ENCODE measurements at regions not wholly inside any gene's neighbourhood (a gene's known extent, or its start where the extent isn't known, plus 50 kb on each side); places are given as distances from the start of the nearest gene placed in this dataset.

DNA sequence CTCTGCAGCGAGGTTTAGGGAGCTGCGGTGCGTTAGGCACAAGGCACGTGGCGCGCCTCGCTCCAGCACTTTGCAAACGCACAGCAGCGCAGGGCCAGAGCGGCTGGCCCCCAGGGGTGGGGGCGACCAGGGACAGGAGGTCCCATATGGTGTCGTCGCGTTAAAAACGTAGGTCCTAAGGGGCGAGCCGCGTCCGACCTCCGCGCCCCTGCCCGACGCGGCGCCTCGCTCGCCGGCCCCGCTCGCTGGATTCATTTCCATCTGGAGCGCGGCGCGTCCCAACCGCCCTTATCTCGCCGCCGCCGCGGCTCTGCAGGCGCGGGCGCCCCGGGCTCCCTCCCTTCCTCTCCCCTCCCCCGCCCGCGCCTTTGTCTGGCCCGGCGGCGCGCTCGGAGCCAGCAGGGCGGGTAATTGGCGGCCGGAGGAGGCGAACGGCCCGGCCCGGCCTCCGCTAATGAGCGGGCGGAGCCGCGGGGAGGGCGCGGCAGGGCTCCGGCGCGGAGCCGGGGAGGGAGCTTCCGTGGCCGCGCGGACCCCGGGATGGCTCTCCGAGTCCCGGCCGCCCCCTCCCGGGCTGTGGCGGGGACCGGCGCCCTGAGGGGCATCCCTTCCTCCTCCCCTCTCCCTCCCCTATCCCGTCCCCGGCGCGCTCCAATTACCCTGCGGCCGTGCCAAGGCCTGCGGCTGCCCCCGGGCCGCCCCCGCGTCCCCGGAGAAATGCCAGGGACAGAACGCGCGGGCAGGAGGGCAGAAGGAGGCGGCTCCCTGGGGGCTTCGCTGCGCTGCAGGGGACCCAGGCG, 409.0 kb downstream of the BCOR start:
- TF ChIP-seq TAF1 (conservative IDR thresholded peaks at IDR 0.05): no peak
- TF ChIP-seq HNF4A (conservative IDR thresholded peaks at IDR 0.05): no peak
- TF ChIP-seq, protein P1, sequence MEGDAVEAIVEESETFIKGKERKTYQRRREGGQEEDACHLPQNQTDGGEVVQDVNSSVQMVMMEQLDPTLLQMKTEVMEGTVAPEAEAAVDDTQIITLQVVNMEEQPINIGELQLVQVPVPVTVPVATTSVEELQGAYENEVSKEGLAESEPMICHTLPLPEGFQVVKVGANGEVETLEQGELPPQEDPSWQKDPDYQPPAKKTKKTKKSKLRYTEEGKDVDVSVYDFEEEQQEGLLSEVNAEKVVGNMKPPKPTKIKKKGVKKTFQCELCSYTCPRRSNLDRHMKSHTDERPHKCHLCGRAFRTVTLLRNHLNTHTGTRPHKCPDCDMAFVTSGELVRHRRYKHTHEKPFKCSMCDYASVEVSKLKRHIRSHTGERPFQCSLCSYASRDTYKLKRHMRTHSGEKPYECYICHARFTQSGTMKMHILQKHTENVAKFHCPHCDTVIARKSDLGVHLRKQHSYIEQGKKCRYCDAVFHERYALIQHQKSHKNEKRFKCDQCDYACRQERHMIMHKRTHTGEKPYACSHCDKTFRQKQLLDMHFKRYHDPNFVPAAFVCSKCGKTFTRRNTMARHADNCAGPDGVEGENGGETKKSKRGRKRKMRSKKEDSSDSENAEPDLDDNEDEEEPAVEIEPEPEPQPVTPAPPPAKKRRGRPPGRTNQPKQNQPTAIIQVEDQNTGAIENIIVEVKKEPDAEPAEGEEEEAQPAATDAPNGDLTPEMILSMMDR (IDR thresholded peaks at IDR 0.05; ENCODE audit: low read depth, low read length, missing input control): no peak
- TF ChIP-seq, protein P2, sequence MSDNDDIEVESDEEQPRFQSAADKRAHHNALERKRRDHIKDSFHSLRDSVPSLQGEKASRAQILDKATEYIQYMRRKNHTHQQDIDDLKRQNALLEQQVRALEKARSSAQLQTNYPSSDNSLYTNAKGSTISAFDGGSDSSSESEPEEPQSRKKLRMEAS (IDR thresholded peaks at IDR 0.05): no peak
- no peak for TF ChIP-seq GABPA (IDR thresholded peaks at IDR 0.05 in 1 of 2, conservative IDR thresholded peaks at IDR 0.05 in 1 of 2)
- TF ChIP-seq, protein P3, sequence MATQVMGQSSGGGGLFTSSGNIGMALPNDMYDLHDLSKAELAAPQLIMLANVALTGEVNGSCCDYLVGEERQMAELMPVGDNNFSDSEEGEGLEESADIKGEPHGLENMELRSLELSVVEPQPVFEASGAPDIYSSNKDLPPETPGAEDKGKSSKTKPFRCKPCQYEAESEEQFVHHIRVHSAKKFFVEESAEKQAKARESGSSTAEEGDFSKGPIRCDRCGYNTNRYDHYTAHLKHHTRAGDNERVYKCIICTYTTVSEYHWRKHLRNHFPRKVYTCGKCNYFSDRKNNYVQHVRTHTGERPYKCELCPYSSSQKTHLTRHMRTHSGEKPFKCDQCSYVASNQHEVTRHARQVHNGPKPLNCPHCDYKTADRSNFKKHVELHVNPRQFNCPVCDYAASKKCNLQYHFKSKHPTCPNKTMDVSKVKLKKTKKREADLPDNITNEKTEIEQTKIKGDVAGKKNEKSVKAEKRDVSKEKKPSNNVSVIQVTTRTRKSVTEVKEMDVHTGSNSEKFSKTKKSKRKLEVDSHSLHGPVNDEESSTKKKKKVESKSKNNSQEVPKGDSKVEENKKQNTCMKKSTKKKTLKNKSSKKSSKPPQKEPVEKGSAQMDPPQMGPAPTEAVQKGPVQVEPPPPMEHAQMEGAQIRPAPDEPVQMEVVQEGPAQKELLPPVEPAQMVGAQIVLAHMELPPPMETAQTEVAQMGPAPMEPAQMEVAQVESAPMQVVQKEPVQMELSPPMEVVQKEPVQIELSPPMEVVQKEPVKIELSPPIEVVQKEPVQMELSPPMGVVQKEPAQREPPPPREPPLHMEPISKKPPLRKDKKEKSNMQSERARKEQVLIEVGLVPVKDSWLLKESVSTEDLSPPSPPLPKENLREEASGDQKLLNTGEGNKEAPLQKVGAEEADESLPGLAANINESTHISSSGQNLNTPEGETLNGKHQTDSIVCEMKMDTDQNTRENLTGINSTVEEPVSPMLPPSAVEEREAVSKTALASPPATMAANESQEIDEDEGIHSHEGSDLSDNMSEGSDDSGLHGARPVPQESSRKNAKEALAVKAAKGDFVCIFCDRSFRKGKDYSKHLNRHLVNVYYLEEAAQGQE (IDR thresholded peaks at IDR 0.05): no peak
- TF ChIP-seq FOXA1 (IDR thresholded peaks at IDR 0.05): no peak
- TF ChIP-seq, protein P4, sequence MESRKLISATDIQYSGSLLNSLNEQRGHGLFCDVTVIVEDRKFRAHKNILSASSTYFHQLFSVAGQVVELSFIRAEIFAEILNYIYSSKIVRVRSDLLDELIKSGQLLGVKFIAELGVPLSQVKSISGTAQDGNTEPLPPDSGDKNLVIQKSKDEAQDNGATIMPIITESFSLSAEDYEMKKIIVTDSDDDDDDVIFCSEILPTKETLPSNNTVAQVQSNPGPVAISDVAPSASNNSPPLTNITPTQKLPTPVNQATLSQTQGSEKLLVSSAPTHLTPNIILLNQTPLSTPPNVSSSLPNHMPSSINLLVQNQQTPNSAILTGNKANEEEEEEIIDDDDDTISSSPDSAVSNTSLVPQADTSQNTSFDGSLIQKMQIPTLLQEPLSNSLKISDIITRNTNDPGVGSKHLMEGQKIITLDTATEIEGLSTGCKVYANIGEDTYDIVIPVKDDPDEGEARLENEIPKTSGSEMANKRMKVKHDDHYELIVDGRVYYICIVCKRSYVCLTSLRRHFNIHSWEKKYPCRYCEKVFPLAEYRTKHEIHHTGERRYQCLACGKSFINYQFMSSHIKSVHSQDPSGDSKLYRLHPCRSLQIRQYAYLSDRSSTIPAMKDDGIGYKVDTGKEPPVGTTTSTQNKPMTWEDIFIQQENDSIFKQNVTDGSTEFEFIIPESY (IDR thresholded peaks at IDR 0.05): no peak
- no peak for TF ChIP-seq RAD21 (IDR thresholded peaks at IDR 0.05)
